Tibial nerve (tissue), 4 donors: ENCODE measurements at regions not wholly inside any gene's neighbourhood (a gene's known extent, or its start where the extent isn't known, plus 50 kb on each side); places are given as distances from the start of the nearest gene placed in this dataset.

Experiments used
- EP300 ChIP-seq, 2 donors: sonication (generic); formaldehyde crosslinking; IDR thresholded peaks; one replicate each; pipeline ENCODE4 v1.6.1; 2017; ENCODE audit warnings: antibody characterized with exemption in 2 of 2, mild to moderate bottlenecking in 1 of 2
- TF ChIP-seq, protein P1 (sequence below), 5 experiments: fragments of 200-600 bp in 3 of 5; fragments of 450-650 bp in 2 of 5; sonication (generic) in 3 of 5; IDR thresholded peaks; one replicate each; pipeline ENCODE4 v1.5.1; 2016 to 2019; ENCODE audit warnings: antibody characterized with exemption in 5 of 5, mild to moderate bottlenecking in 3 of 5, moderate library complexity in 2 of 5

DNA sequence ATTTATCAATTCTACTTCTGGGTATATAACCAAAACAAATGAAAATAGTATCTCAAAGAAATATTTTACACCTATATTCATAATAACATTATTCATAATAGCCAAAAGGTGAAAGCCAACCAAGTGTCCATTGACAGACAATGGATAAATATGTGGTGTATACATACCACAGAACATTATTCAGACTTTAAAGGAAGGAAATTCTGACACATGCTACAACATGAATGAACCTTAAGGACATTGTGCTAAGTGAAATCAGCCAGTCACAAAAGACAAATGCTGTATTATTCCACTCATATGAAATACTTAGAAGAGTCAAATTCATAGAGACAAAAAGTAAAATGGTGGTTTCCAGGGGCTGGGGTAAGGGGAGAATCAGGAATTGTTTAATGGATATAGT lies 370.5 kb upstream of the CHAC2 start:
- TF ChIP-seq, protein P1, sequence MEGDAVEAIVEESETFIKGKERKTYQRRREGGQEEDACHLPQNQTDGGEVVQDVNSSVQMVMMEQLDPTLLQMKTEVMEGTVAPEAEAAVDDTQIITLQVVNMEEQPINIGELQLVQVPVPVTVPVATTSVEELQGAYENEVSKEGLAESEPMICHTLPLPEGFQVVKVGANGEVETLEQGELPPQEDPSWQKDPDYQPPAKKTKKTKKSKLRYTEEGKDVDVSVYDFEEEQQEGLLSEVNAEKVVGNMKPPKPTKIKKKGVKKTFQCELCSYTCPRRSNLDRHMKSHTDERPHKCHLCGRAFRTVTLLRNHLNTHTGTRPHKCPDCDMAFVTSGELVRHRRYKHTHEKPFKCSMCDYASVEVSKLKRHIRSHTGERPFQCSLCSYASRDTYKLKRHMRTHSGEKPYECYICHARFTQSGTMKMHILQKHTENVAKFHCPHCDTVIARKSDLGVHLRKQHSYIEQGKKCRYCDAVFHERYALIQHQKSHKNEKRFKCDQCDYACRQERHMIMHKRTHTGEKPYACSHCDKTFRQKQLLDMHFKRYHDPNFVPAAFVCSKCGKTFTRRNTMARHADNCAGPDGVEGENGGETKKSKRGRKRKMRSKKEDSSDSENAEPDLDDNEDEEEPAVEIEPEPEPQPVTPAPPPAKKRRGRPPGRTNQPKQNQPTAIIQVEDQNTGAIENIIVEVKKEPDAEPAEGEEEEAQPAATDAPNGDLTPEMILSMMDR (IDR thresholded peaks at IDR 0.05), result no peak
- TF ChIP-seq EP300 (IDR thresholded peaks at IDR 0.05), result no peak
